ENCODE measurements at regions not wholly inside any gene's neighbourhood (a gene's known extent, or its start where the extent isn't known, plus 50 kb on each side); places are given as distances from the start of the nearest gene placed in this dataset.
A peak's percentile ranks its signal among the peaks of the same experiment; 100 is the strongest.
"Not testable (repeated sequence)": the region's sequence is repeated elsewhere in the genome, so short reads cannot be mapped to it uniquely, and the experiment has no call there.

DNA sequence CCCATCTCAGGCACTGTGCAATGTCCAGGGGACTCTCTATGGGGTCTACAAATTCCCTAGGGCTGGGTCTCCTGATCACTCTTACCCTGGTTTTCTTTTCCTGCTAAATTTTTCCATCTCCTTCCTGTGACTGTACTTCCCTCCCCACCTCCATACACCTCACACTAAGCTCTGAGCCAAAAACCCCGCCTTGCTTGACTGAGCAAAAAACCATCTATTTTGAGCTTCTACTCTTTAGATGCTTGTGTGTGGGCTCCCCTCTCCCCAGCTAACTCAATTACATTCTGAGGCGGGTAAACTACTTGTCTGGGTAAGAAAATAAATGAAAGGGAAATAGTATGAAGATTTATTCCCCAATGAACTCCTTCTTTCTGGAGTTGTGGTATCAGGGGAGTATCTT is 187.9 kb downstream of the PTPRU start:
- DNase-seq (ENCODE audit: low read depth in 2 of 3, low spot score in 2 of 3): no peak

DNA sequence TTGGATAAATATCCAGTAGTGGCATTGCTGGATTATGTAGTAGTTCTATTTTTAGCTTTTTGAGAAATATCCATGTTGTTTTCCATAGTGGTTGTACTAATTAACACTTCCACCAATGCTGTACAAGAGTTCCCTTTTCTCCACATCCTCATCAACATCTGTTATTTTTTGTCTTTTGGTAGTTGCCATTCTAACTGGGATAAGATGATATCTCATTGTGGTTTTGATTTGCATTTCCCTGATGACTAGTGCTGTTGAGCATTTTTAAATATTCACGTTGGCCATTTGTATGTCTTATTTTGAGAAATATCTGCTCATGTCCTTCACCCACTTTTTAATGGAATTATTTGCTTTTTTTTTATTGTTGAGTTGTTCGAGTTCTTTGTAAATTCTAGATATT is 183.9 kb downstream of the PTPRU start:
- no peak for DNase-seq (ENCODE audit: low read depth in 2 of 3, low spot score in 2 of 3)

DNA sequence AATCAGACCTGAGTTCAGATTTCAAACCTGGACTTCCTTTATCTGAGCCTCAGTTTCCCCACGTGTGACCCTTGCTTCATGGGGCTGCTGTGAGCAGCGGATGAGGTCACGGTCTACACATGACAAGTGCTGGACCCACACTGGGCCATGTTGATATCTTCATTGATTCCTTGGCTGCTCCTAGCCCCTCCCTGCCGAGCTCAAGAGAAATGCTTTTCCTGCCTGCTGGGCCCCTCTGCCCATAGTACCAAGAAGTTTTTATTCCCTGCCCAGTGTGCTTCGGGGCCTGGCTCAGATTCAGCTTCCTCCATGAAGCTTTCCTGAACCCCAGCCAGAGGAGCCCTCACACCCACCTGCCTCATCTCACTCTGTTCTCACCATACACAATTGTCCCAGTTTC is 181.6 kb downstream of the PTPRU start:
- no peak for DNase-seq (ENCODE audit: low read depth in 2 of 3, low spot score in 2 of 3)

DNA sequence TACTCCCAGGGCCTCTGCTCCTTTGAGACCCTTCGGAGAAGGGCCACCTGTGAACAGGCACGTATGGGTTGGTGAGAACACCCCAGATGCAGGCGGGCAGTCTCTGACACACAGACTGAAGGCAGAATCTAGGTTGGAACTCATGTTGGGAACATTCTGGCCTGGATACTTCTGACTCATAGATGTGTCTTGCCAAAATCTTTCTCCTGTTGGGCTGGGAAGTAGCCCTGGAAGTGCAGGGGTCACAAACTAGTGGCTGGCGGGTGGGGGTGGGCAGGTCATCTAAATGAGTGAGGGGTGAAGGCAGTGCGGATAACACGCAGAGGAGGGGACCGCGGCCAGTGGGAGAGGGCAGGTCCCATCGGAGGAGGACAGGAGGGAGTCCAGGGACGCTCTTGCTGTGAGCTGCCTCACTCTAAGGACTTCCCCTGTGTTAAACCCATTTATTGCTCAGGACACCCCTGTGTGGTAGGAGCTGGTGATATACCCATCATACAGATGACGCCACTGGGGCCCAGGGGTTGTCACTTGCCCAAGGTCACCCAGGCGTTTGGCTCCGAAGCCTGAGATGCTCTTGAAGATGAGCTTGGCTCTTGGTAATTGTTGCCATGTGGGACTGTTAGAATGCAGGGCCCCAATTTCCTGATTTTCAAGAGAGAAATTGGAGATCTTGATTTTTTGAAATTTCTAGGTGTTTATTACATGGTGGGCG is 181.0 kb downstream of the PTPRU start:
- DNase-seq (ENCODE audit: low read depth in 2 of 3, low spot score in 2 of 3): no peak

DNA sequence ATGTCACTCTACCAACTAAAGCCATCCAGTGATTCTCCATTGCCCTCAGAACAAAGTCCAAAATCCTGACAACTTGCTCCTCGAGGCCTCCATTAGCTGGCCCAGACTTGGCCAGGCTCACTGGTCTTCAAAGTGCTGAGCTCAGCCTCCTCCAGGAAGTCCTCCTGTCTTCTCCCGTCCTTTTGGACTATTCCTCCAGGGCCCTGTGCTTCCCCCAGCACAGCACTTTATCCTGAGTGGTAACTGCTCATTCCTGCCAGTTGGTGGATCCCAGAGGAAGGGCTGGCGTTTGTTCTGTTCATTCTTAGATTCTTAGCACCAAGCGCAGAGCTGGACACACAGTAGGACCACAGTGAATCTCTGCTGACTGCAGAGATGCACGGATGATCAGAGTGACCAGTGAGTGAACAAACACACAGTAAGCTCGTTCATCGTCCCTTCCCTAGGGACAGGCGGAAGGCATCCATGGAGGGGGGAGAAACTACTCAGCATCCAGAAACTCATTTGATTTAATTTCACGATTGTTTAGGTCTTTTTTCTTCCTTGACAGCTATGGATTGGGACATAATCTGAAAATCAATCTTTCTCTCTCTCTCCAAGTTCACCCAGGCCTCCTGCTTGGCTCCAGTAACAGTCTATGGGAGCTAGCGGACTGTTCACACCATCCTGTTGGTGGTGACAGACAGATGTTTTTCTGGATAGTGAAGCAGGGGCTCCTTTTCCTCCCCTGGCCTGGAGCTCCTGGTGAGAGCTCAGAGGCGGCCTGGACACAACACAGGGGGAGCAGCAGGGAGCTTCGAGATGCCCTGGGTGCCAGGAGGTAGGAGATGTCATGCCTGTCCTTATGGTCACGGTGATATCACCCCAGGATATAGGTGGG is 180.2 kb downstream of the PTPRU start:
- DNase-seq (ENCODE audit: low read depth in 2 of 3, low spot score in 2 of 3): no peak

DNA sequence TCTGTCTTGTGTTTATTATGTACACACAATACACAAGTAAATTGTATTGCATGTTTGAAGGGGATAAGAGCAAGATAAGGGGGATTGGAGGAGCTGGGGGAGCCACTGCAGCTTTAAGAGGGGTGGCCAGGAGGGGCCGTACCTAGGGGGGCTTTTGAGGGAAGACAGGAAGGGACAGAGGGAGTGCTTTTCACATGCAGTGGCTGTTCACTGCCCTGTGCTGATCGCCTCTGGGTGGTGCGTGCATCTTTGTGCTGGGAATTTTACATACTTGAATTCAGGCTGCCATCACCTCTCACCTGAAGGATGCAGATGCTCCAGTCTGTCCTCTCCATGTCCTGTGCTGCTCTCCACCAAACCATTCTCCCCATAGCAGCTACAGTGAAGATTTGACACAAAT is 179.5 kb downstream of the PTPRU start:
- no peak for DNase-seq (ENCODE audit: low read depth in 2 of 3, low spot score in 2 of 3)

DNA sequence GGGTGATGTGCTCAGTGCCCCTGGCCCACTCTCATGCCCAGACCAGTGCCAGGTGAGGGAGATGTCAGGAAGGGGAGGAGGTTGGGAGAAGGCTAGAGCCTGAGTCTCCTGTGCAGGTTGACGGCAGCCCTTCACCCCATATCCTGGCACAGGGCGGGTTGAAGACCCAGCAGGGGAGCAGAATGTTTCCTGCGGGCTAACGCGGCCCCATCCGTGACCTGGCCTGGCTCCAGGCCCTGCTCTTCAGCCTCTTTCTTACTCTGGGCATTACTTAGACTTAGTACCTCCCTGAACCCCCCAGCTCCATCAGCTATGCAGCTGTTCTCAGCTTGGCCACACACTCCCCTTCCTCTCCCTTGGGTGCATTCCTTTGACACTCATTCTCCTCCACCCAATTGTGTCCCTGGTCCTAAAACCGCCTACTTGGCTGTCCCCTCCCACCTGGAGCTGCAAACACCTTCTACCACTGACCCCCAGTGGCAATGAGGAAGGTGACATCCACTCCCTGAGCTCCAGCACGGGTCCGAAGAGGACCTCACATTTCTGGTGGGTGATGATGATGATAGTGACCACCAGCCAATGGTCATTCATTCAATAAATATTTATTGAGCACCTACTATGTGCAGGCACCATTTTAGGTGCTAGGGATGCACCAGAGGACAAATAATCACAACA is 179.0 kb downstream of the PTPRU start:
- peak in 1 of 3 donors; percentile 9 for DNase-seq (ENCODE audit: low read depth in 2 of 3, low spot score in 2 of 3)

DNA sequence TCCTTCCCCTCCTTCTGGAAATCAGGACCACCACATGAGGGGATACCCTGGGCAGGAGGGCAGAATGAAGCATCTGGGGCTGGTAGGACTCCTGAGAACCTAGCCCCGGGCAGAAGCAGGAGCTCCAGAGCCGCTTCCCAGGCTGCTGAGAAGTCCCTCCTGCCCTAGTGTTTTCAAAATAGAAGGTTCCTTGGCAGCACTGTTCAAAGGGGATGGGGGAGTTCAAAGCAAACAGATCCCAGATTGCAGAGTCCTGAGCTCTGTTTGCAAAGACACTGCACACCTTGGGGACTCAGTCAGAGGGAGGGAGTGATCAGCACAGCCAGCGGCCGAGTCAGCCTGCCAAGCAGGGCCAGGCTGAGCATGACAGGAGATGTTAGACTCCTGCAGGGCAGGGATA is 177.8 kb downstream of the PTPRU start:
- DNase-seq (ENCODE audit: low read depth in 2 of 3, low spot score in 2 of 3): no peak

DNA sequence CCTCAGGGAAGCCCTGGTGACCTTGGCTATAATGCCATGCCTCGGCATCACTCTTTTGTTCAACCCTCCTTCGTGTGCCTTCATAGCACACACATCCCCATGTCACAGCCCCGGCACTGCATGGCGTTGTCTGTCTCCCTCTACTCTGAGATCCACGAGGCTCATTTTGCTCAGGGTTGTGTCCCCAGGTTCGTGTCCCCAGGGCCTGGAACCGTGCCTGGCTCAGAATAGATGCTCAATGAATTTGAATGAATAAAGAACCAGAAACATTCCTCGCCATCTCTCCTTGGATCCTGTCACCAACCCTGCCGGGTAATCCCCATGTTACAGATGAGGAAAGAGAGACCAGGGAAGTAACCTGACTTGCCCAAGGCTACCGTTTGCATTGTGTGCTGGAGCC is 177.3 kb downstream of the PTPRU start:
- DNase-seq (ENCODE audit: low read depth in 2 of 3, low spot score in 2 of 3): no peak

DNA sequence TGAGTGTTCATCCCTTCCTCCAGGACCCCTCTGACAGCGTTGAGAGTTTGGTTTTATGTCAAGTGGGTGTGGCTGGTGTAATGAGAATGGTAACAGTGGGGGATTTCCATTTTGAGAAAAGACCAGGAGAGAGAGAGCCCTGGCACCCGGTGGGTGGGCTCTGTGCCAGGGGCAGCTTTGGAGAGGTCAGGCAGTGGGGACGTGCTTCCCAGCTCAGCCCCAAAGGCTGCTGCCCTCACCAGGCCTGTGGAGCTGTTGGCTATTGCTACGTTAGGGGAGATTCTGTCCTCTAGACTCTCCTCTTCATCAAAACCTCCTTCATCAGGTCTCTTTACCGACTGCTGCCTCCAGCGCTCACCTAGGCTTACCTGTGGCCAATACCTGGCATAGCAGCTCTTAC is 176.3 kb downstream of the PTPRU start:
- no peak for DNase-seq (ENCODE audit: low read depth in 2 of 3, low spot score in 2 of 3)

DNA sequence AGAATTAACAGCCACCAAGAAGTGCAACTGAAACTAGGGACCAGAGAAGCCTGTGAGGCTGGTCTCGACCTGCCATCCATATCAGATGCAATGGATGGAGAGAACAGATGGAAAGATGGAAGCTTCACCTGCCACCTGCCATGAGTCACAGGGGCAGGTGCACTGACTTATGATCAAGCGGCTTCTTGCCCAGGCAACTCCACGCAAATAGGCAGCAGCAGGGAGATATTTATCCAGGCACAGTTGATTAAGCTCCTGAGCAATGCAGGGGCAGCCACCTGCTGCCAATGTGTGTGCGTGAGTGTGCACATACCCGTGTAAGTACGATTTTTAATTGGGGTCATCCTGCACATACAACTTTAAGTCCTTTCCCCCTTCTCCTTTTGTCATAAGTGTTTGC is 174.2 kb downstream of the PTPRU start:
- no peak for DNase-seq (ENCODE audit: low read depth in 2 of 3, low spot score in 2 of 3)

DNA sequence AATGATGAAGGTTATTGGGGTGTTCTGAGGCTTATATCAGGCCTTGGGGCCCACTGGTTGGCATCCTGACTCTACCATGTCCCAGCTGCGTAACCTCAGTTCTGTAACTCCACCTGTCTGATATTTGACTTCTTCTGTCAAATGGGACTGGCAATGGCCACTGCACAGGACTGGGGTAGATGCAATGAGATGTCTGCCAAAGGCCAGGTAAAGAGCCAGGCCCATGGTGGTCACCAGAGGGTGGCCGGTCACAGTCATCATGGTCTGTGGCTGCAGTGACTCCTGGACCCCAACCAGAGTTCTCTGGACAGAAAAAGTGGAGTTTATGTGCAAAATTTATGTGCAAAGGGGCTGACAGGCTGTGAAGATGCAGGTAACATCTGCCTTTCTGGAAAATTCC is 173.3 kb downstream of the PTPRU start:
- DNase-seq (ENCODE audit: low read depth in 2 of 3, low spot score in 2 of 3): no peak

DNA sequence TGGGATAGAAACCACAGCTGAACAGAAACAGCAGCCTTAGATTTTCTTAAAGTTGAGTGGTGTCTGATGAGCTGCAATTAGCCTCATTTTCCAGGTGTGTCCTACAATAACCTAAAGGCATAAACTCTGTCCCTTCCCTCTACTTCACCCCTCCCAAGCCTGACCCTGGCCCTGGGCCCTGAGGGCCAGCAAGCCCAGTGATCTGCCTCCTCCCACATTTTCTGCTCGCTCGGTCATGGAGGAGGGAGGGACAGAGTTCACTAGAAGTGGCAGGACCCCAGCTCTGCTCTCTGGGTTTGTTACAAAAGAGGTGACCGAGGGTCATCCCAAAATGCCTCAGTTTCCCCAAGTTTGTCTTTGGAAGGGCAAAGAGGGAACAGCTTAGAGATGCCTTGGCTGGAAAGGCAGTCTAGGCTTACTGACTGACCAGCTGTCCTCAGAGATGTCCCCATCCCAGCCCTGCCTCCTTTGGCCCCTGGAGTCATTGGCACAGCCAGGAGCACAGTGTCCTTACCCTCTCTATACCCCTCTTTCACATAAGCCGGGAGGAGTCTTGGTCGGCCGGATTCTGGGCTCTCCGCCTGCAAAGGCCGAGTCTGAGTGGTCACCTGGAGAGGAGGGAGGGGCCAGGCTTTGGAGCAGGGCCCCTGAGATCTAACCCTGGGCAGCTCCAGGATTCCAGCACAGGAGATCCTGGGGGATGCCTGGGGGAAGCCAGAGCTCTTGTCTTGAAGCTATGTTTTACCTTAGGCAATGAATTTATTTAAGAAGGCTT is 172.7 kb downstream of the PTPRU start:
- no peak for DNase-seq (ENCODE audit: low read depth in 2 of 3, low spot score in 2 of 3)

DNA sequence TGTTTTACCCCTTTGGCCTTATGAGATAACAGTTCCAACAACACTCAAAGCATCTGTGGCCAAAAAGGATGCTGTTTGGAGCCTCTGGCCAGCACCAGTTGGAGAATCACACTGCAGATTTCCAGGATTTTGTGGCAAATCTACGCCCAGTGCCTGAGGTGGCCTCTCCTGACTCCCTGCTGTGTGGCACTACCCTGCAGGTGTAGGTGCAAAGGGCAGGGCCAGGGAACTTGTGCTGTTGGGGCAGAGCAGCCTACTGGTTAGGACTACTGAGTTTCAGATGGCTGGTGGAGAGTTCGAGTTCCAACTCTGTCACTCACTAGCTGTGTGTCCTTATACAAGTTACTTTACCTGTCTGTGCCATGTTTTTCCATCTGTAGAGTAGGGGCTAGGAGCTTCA is 170.5 kb downstream of the PTPRU start:
- DNase-seq (ENCODE audit: low read depth in 2 of 3, low spot score in 2 of 3): no peak

DNA sequence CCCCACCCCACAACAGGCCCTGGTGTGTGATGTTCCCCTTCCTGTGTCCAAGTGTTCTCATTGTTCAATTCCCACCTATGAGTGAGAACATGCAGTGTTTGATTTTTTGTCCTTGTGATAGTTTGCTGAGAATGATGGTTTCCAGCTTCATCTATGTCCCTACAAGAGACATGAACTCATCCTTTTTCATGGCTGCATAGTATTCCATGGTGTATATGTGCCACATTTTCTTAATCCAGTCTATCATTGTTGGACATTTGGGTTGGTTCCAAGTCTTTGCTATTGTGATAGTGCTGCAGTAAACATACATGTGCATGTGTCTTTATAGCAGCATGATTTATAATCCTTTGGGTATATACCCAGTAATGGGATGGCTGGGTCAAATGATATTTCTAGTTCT is 163.9 kb downstream of the PTPRU start:
- not testable (repeated sequence) for DNase-seq (ENCODE audit: low read depth in 2 of 3, low spot score in 2 of 3)

DNA sequence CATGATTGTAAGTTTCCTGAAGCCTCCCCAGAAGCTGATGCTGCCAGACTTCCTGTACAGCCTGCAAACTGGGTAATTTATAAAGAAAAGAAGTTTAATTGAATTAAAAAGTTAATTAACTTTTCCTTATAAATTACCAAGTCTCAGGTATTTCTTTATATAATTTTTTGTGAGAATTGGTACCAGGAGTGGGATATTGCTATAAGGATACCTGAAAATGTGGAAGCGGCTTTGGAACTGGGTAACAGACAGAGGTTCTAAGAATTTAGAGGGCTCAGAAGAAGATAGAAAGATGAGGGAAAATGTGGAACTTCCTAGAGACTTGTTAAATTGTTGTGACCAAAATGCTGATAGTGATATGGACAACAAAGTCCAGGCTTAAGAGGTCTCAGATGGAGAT is 163.1 kb downstream of the PTPRU start:
- DNase-seq (ENCODE audit: low read depth in 2 of 3, low spot score in 2 of 3): no peak

DNA sequence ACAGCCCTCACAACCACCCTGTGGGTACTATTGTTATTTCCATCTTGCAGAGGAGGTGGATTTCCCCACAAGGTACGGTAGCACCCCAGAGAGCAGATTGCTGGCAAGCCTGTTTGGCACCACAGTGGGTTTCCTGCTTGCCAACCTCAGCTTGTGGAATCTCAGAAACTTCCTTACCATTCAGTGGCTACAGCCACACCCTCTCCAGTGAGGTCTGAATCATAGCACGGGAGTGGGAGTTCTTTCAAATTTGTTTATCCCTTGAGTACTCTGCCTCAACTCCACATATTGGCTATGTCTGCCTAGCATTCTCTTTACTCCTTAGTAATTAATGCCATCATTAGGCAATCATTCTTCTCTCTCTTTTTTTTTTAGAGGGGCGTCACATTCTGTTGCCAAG is 162.1 kb downstream of the PTPRU start:
- no peak for DNase-seq (ENCODE audit: low read depth in 2 of 3, low spot score in 2 of 3)

DNA sequence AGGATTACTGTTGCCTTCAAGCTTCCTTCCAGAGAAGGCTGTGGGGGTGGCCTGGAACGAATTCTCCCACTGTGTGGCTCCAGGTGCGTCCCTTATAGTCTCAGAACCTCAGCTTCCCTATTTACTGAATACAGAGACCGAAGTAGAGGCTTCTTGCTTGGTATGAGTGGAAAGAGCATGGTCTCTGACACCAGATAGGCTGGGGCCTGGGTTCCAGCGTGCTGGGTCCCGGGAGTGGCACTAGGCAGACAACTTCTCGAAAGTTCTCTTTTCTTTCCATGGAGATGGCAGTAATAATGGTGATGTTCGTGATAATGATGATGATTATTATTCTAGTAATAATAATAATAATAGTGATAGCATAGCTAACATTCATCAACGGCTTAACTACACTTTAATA is 161.7 kb downstream of the PTPRU start:
- DNase-seq (ENCODE audit: low read depth in 2 of 3, low spot score in 2 of 3): no peak

DNA sequence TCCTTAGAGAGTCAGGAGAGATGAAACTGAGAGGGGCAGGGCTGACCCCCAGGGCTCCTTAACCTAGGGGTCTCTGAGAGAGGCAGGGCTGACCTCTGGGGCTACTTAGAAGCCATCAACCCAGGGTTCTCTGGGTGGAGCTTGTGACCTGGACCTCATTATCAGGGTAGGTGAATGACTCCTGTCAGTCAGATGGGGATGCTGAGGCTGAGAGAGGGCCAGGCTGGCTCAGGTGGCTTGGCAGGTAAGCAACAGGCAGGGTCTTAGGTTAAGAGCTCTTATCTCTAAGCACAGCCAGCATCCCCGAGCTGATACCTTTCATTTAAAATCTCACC is 160.9 kb downstream of the PTPRU start:
- no peak for DNase-seq (ENCODE audit: low read depth in 2 of 3, low spot score in 2 of 3)

DNA sequence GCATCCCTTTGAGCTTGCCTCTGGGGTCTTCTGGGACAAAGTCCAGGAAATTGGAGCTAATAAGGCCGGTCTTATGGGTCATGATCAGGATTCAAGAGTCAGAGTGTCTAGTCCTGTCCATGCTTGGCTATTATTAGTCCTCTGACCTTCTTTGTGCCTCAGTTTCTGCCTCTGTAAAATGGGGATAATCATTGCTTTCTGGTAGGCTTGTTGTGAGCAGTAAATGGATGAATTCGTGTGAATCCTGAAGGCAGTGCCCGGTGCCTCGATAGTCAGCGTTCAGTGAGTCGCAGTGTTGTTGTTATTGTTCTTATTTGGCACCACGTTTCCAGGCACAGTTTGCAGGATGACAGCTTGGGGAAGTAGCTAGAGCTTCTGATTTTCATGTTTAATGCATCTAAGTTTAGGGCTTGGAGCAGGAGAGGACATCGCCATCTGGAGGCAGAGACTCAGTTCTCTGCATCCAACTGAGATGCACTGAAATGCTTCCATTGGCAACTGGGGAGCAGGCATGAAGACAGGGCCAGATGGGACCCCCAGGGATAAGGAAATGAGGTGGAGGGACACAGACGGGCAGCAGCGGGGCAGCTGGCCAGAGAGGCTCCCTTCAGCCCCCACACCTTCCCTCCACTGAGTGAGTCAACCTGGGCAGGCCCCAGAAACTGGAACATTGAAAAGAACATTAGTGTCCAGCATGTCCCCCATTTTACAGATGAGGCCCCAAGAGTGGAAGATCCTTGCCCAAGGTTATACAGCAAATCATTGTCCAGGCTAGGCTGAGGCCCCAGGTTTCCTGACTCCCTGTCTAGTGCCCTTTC is 160.3 kb downstream of the PTPRU start:
- DNase-seq (ENCODE audit: low read depth in 2 of 3, low spot score in 2 of 3): no peak
